ENCODE measurements at regions not wholly inside any gene's neighbourhood (a gene's known extent, or its start where the extent isn't known, plus 50 kb on each side); places are given as distances from the start of the nearest gene placed in this dataset.
A peak's percentile ranks its signal among the peaks of the same experiment; 100 is the strongest.
"Not testable (repeated sequence)": the region's sequence is repeated elsewhere in the genome, so short reads cannot be mapped to it uniquely, and the experiment has no call there.

GRCh38 chr3:11739706-11740105 lies 96.0 kb upstream of the VGLL4 start:
- DNase-seq (ENCODE audit: low spot score), result no peak

GRCh38 chr3:11739123-11739522 lies 95.4 kb upstream of the VGLL4 start:
- DNase-seq (ENCODE audit: low spot score), result no peak

- no peak for DNase-seq (ENCODE audit: low spot score)
These were observed 94.0 kb upstream of the VGLL4 start for GRCh38 chr3:11737742-11738141.

GRCh38 chr3:11736136-11736833 lies 92.6 kb upstream of the VGLL4 start:
- DNase-seq (ENCODE audit: low spot score), result no peak

GRCh38 chr3:11735638-11736037 lies 91.9 kb upstream of the VGLL4 start:
- DNase-seq (ENCODE audit: low spot score), result no peak

- DNase-seq (ENCODE audit: low spot score), result not testable (repeated sequence)
These were observed 91.4 kb upstream of the VGLL4 start for GRCh38 chr3:11735111-11735510.

- DNase-seq (ENCODE audit: low spot score), result no peak
These were observed 90.2 kb upstream of the VGLL4 start for GRCh38 chr3:11733914-11734313.

GRCh38 chr3:11727207-11727606 lies 83.5 kb upstream of the VGLL4 start:
- no peak for DNase-seq (ENCODE audit: low spot score)

GRCh38 chr3:11726146-11726545 lies 82.4 kb upstream of the VGLL4 start:
- DNase-seq (ENCODE audit: low spot score), result no peak

GRCh38 chr3:11725340-11725641 lies 81.6 kb upstream of the VGLL4 start:
- DNase-seq (ENCODE audit: low spot score), result not testable (repeated sequence)

GRCh38 chr3:11724615-11725339 lies 81.1 kb upstream of the VGLL4 start:
- DNase-seq (ENCODE audit: low spot score), result no peak

GRCh38 chr3:11721479-11721878 lies 77.8 kb upstream of the VGLL4 start:
- no peak for DNase-seq (ENCODE audit: low spot score)

GRCh38 chr3:11720917-11721411 lies 77.2 kb upstream of the VGLL4 start:
- no peak for DNase-seq (ENCODE audit: low spot score)

- DNase-seq (ENCODE audit: low spot score), result peak; percentile 77
These were observed 76.7 kb upstream of the VGLL4 start for GRCh38 chr3:11720304-11720898.

GRCh38 chr3:11719406-11720303 lies 75.9 kb upstream of the VGLL4 start:
- DNase-seq (ENCODE audit: low spot score), result peak; percentile 90

- peak; percentile 79 for DNase-seq (ENCODE audit: low spot score)
These were observed 75.1 kb upstream of the VGLL4 start for GRCh38 chr3:11718637-11719405.

- DNase-seq (ENCODE audit: low spot score), result no peak
These were observed 74.3 kb upstream of the VGLL4 start for GRCh38 chr3:11717768-11718636.

- no peak for DNase-seq (ENCODE audit: low spot score)
These were observed 73.6 kb upstream of the VGLL4 start for GRCh38 chr3:11717301-11717700.

GRCh38 chr3:11716573-11717290 lies 73.0 kb upstream of the VGLL4 start:
- DNase-seq (ENCODE audit: low spot score), result no peak

GRCh38 chr3:11713171-11713570 lies 69.5 kb upstream of the VGLL4 start:
- DNase-seq (ENCODE audit: low spot score), result no peak

Measured in ecto neural progenitor cell (in vitro differentiated cells).